IPS-15b (cell line): ENCODE measurements at regions not wholly inside any gene's neighbourhood (a gene's known extent, or its start where the extent isn't known, plus 50 kb on each side); places are given as distances from the start of the nearest gene placed in this dataset.
"Not testable (repeated sequence)": the region's sequence is repeated elsewhere in the genome, so short reads cannot be mapped to it uniquely, and the experiment has no call there.

ENCODE experiments used
- H3K27me3 ChIP-seq: one replicate; pipeline ENCODE4 v1.6.1; 2013; ENCODE audit warnings: low read length; ENCODE audit not compliant: control insufficient read depth, insufficient read depth
- H3K36me3 ChIP-seq: one replicate; pipeline ENCODE4 v1.6.1; 2013; ENCODE audit warnings: low read length; ENCODE audit not compliant: control insufficient read depth, insufficient read depth
- H3K4me1 ChIP-seq: one replicate; pipeline ENCODE4 v1.6.1; 2013; ENCODE audit warnings: mild to moderate bottlenecking, low read length; ENCODE audit not compliant: control insufficient read depth, insufficient read depth
- H3K4me3 ChIP-seq: one replicate; pipeline ENCODE4 v1.5.1; 2013; ENCODE audit warnings: low read depth, low read length
- H3K9ac ChIP-seq: one replicate; pipeline ENCODE4 v1.6.1; 2013; ENCODE audit warnings: low read depth, mild to moderate bottlenecking, low read length
- H3K9me3 ChIP-seq: one replicate; pipeline ENCODE4 v1.6.1; 2013; ENCODE audit warnings: mild to moderate bottlenecking, low read length; ENCODE audit not compliant: control insufficient read depth, insufficient read depth

DNA sequence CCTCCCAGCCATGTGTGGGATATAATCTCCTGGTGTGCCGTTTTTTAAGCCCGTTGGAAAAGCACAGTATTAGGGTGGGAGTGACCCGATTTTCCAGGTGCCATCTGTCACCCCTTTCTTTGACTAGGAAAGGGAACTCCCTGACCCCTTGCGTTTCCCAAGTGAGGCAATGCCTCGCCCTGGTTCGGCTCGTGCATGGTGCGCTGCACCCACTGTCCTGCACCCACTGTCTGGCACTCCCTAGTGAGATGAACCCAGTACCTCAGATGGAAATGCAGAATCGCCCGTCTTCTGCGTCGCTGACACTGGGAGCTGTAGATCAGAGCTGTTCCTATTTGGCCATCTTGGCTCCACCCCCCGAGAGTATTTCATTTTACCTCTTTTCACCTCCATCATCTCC lies 1146.6 kb downstream of the BRINP3 start:
- H3K27me3 ChIP-seq, H3K4me1 ChIP-seq, H3K9me3 ChIP-seq, H3K36me3 ChIP-seq, H3K4me3 ChIP-seq, H3K9ac ChIP-seq: not testable (repeated sequence)

- Histone ChIP-seq H3K9me3 (no peaks in the 10 kb centered on the region), H3K4me1 (no peaks in the 10 kb centered on the region), H3K36me3 (no peaks in the 10 kb centered on the region), H3K4me3 (no peak overlapping the region), H3K27me3 (no peaks in the 10 kb centered on the region), H3K9ac (no peak overlapping the region)
Observed at GRCh38 chr1:189336115-189337100, 1141.3 kb downstream of the BRINP3 start.

GRCh38 chr1:189349607-189350006 lies 1128.1 kb downstream of the BRINP3 start:
- Histone ChIP-seq H3K27me3 (no peaks in the 10 kb centered on the region), H3K9ac (no peak overlapping the region), H3K9me3 (no peaks in the 10 kb centered on the region), H3K36me3 (no peaks in the 10 kb centered on the region), H3K4me3 (no peak overlapping the region), H3K4me1 (no peaks in the 10 kb centered on the region)

DNA sequence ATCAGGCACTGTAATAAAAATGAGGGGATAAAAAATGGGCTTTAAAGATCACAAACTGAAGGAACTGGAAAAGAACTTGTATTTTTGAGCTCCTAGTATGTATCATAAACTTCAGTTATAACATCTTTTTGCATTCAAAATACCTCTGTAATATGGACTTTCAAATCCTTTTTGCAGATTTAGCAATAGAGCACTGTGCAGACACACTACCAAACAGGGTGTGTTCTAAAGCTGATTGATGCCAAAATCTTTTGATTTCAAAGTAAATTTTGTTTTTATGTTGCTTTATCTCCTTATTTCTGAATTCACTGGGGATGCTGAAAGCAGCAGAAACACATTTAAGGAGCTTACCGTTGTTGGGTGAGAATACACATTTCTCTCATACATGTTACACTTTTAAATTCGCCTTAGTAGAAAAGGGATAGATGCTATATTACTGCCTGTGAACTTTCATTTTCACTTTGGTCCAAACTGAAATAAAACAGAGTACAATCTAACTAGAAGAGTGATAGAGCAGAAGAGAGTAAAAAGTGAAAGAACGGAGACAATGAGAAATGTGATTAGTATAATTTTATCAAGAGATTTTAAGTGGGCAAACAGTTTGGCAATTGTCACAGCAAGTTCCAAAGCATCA lies 1126.6 kb downstream of the BRINP3 start:
- Histone ChIP-seq H3K9ac (no peak overlapping the region), H3K36me3 (no peaks in the 10 kb centered on the region), H3K4me3 (no peak overlapping the region), H3K27me3 (no peaks in the 10 kb centered on the region), H3K4me1 (no peaks in the 10 kb centered on the region), H3K9me3 (no peaks in the 10 kb centered on the region)

DNA sequence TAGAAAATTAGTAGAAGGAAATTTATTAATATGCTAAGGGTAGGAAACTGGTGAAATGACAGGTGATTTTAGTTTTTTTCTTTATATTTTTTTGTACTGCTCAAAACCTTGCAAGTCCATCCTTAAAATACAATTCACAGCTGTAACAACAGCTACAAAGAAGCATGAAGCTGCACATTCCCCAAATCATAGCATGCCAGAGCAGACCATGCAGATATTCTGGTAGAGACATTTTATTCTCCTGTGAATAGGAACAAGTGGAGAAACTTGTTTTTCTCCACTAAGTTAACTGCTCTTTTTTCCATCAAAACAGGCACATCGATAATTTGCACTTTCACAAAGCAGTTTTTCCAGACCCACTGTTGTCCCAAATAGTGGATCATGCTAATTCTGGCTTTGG lies 1125.7 kb downstream of the BRINP3 start:
- Histone ChIP-seq H3K4me1 (no peaks in the 10 kb centered on the region), H3K9ac (no peak overlapping the region), H3K36me3 (no peaks in the 10 kb centered on the region), H3K4me3 (no peak overlapping the region), H3K9me3 (no peaks in the 10 kb centered on the region), H3K27me3 (no peaks in the 10 kb centered on the region)

GRCh38 chr1:189356206-189356605 lies 1121.5 kb downstream of the BRINP3 start:
- H3K9ac ChIP-seq = no peak overlapping the region
- H3K27me3 ChIP-seq = no peaks in the 10 kb centered on the region
- no peaks in the 10 kb centered on the region for H3K4me1 ChIP-seq
- H3K36me3 ChIP-seq = no peaks in the 10 kb centered on the region
- H3K9me3 ChIP-seq = no peaks in the 10 kb centered on the region
- H3K4me3 ChIP-seq = no peak overlapping the region

DNA sequence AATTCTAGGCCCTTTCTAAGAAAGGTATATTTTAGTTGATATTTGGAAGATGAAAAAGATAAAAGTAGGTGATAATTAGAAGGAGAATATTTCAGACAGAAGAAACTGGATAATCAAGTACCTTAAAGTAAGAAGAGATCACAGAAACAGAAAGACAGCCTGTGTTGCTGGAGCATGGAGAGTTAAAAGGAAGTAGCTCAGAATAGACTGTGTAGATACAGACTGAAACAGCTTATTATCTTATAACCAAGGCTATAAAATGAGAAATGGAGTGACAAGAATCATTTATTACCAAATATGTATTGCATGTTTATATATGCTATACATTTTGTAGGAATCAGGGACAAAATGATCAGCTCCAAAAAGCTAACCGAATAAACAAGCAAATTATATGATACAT lies 1120.3 kb downstream of the BRINP3 start:
- Histone ChIP-seq H3K4me3 (no peak overlapping the region), H3K9ac (no peak overlapping the region), H3K36me3 (no peaks in the 10 kb centered on the region), H3K9me3 (no peaks in the 10 kb centered on the region), H3K27me3 (no peaks in the 10 kb centered on the region), H3K4me1 (no peaks in the 10 kb centered on the region)

DNA sequence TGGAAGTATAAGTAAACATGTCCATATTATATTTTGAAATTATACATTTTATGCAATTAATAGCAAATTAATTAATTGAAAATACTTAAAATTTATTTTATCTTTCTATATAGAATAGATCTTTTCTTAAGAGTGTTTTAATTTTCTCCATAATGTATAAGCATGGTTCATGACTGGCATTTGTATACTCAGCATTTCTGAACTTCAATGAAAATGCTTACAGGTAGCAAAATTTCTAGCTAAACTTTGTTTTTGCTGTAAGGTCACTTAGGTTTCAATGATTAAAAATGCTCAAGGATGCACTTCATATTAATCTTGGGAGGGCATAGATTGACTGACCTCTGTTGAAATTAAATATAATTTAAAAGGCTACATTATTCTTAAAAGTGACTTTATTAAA lies 1108.1 kb downstream of the BRINP3 start:
- Histone ChIP-seq H3K4me1 (no peaks in the 10 kb centered on the region), H3K4me3 (no peak overlapping the region), H3K9ac (no peak overlapping the region), H3K36me3 (no peaks in the 10 kb centered on the region), H3K27me3 (no peaks in the 10 kb centered on the region), H3K9me3 (no peaks in the 10 kb centered on the region)

GRCh38 chr1:189374816-189375215 lies 1102.8 kb downstream of the BRINP3 start:
- Histone ChIP-seq H3K4me1 (no peaks in the 10 kb centered on the region), H3K36me3 (no peaks in the 10 kb centered on the region), H3K9ac (no peak overlapping the region), H3K27me3 (no peaks in the 10 kb centered on the region), H3K9me3 (no peaks in the 10 kb centered on the region), H3K4me3 (no peak overlapping the region)

GRCh38 chr1:189405419-189405818 lies 1072.2 kb downstream of the BRINP3 start:
- Histone ChIP-seq H3K36me3 (no peaks in the 10 kb centered on the region), H3K9me3 (peaks cover 9% of the 10 kb centered on the region), H3K27me3 (no peaks in the 10 kb centered on the region), H3K4me1 (peaks cover 9% of the 10 kb centered on the region), H3K4me3 (no peak overlapping the region), H3K9ac (no peak overlapping the region)

DNA sequence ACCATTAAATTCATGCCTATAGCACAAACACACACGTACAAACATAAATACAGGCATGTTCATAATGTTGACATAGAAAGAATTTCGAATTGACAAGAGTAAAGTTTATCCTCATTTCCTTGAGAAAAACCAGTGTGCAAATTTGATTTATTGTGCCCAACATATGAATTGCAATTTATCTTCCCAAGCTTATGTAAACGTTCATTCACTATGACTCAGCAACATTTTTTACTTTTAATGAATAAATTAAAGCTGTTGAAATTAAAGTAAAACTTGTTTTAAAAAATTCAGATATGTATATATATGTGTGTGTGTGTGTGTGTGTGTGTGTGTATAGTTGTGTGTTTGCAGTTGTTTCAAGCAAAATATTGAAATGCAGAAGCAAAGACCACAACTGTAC lies 1067.9 kb downstream of the BRINP3 start:
- no peak overlapping the region for H3K9ac ChIP-seq
- H3K9me3 ChIP-seq = peaks cover 3% of the 10 kb centered on the region
- no peaks in the 10 kb centered on the region for H3K36me3 ChIP-seq
- no peak overlapping the region for H3K4me3 ChIP-seq
- no peaks in the 10 kb centered on the region for H3K27me3 ChIP-seq
- H3K4me1 ChIP-seq = peaks cover 9% of the 10 kb centered on the region

GRCh38 chr1:189424746-189425331 lies 1052.8 kb downstream of the BRINP3 start:
- H3K9me3 ChIP-seq = no peaks in the 10 kb centered on the region
- H3K4me1 ChIP-seq = no peaks in the 10 kb centered on the region
- H3K27me3 ChIP-seq = no peaks in the 10 kb centered on the region
- no peak overlapping the region for H3K9ac ChIP-seq
- H3K4me3 ChIP-seq = no peak overlapping the region
- no peaks in the 10 kb centered on the region for H3K36me3 ChIP-seq
